VCaP (cell line): ENCODE measurements at regions not wholly inside any gene's neighbourhood (a gene's known extent, or its start where the extent isn't known, plus 50 kb on each side); places are given as distances from the start of the nearest gene placed in this dataset.
A peak's percentile ranks its signal among the peaks of the same experiment; 100 is the strongest.

Source experiments
- H3K27ac ChIP-seq: fragments of 450-650 bp; 2 replicates; pipeline ENCODE4 v1.5.1; 2017
- CTCF ChIP-seq: fragments of 450-650 bp; conservative IDR thresholded peaks from 2 replicates; pipeline ENCODE4 v1.5.1; 2017; ENCODE audit warnings: mild to moderate bottlenecking, moderate library complexity

GRCh38 chr5:107782561-107783169, 111.9 kb upstream of the EFNA5 start:
- H3K27ac ChIP-seq, result peak overlapping the region; percentile 70
- TF ChIP-seq CTCF, result no peak

GRCh38 chr5:107781451-107781850, 110.7 kb upstream of the EFNA5 start:
- peak overlapping the region; percentile 70 for H3K27ac ChIP-seq
- no peak for TF ChIP-seq CTCF

- H3K27ac ChIP-seq, result no peak overlapping the region
- no peak for TF ChIP-seq CTCF
These were observed 108.7 kb upstream of the EFNA5 start for GRCh38 chr5:107779437-107779836.

GRCh38 chr5:107778647-107779046, 107.9 kb upstream of the EFNA5 start:
- TF ChIP-seq CTCF, result no peak

GRCh38 chr5:107776922-107777740, 106.4 kb upstream of the EFNA5 start:
- no peak overlapping the region for H3K27ac ChIP-seq
- no peak for TF ChIP-seq CTCF

More at GRCh38 chr5:107778647-107779046, 107.9 kb upstream of the EFNA5 start:
- no peak overlapping the region for H3K27ac ChIP-seq

GRCh38 chr5:107776506-107776905, 105.8 kb upstream of the EFNA5 start:
- no peak for TF ChIP-seq CTCF
- no peak overlapping the region for H3K27ac ChIP-seq

- H3K27ac ChIP-seq, result no peak overlapping the region
- TF ChIP-seq CTCF, result no peak
These were observed 103.6 kb upstream of the EFNA5 start for GRCh38 chr5:107774316-107774715.
